ENCODE measurements at regions not wholly inside any gene's neighbourhood (a gene's known extent, or its start where the extent isn't known, plus 50 kb on each side); places are given as distances from the start of the nearest gene placed in this dataset.
"Not testable (repeated sequence)": the region's sequence is repeated elsewhere in the genome, so short reads cannot be mapped to it uniquely, and the experiment has no call there.

GRCh38 chr4:4048227-4048626 is 178.5 kb downstream of the OTOP1 start:
- DNase-seq: not testable (repeated sequence)

- DNase-seq: not testable (repeated sequence)
Measured at GRCh38 chr4:4050781-4051180, 175.9 kb downstream of the OTOP1 start.

GRCh38 chr4:4052933-4053332 is 173.8 kb downstream of the OTOP1 start:
- not testable (repeated sequence) for DNase-seq

GRCh38 chr4:4057226-4057625 is 169.5 kb downstream of the OTOP1 start:
- DNase-seq: not testable (repeated sequence)

GRCh38 chr4:4084171-4084570 is 142.6 kb downstream of the OTOP1 start:
- DNase-seq: not testable (repeated sequence)

- not testable (repeated sequence) for DNase-seq
Measured at GRCh38 chr4:4089716-4090419, 136.9 kb downstream of the OTOP1 start.

GRCh38 chr4:4090720-4091119 is 136.0 kb downstream of the OTOP1 start:
- not testable (repeated sequence) for DNase-seq

GRCh38 chr4:4092159-4092558 is 134.6 kb downstream of the OTOP1 start:
- DNase-seq: not testable (repeated sequence)

GRCh38 chr4:4099610-4100009 is 127.1 kb downstream of the OTOP1 start:
- not testable (repeated sequence) for DNase-seq

GRCh38 chr4:4106923-4107322 is 119.8 kb downstream of the OTOP1 start:
- DNase-seq: not testable (repeated sequence)

- peak; percentile 34 to 73 (median 52) for DNase-seq
Measured at GRCh38 chr4:4107411-4108107, 119.2 kb downstream of the OTOP1 start.

- DNase-seq: not testable (repeated sequence)
Measured at GRCh38 chr4:4115381-4115780, 111.3 kb downstream of the OTOP1 start.

GRCh38 chr4:4116901-4117300 is 109.8 kb downstream of the OTOP1 start:
- DNase-seq: not testable (repeated sequence)

GRCh38 chr4:4134368-4134767 is 92.4 kb downstream of the OTOP1 start:
- DNase-seq: not testable (repeated sequence)

GRCh38 chr4:4136621-4137020 is 90.1 kb downstream of the OTOP1 start:
- DNase-seq: not testable (repeated sequence)
